Right lobe of liver (tissue), 4 donors: ENCODE measurements at regions not wholly inside any gene's neighbourhood (a gene's known extent, or its start where the extent isn't known, plus 50 kb on each side); places are given as distances from the start of the nearest gene placed in this dataset.

Source experiments
- CTCF ChIP-seq, 4 donors: fragments of 200-600 bp in 3 of 4; fragments of 450-650 bp in 1 of 4; IDR thresholded peaks; one replicate each; pipeline versions ENCODE4 v1.5.1 to v1.8.0; 2016 to 2022; ENCODE audit warnings: antibody characterized with exemption in 4 of 4, mild to moderate bottlenecking in 2 of 4
- POLR2A ChIP-seq: fragments of 450-650 bp; IDR thresholded peaks from one replicate; pipeline ENCODE4 v1.6.1; 2017; ENCODE audit warnings: antibody characterized with exemption, mild to moderate bottlenecking
- donor health status: DM: no; HTN: no; CAD: no.
- donor health status: DM: no; HTN: no; CAD: no.
- donor health status: DM: no; HTN: yes; CAD: no.

DNA sequence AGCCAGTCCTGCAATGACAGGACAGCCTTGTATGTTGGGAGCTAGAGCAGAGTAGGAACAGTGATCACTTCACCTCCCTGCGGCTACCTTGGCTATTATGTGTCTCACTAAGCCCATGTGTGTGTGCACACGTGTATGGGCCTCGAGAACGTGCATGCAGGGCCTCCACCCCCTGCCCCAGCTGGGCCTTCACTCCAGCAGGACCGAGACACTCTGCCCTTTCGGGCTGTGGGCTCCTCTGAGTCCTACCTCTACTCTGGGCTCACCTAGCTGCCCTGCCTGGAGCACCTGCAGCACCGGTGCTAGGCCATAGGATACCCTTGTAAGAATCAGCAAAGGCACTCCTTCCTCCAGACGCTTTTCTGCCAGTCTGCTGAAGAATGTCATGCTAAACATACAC is 77.5 kb downstream of the LINGO1 start:
- TF ChIP-seq CTCF (IDR thresholded peaks at IDR 0.05) (no peak), POLR2A (no peak)
